H9 (cell line): ENCODE measurements at regions not wholly inside any gene's neighbourhood (a gene's known extent, or its start where the extent isn't known, plus 50 kb on each side); places are given as distances from the start of the nearest gene placed in this dataset.

Experiments
- DNase-seq: peaks from one replicate; pipeline ENCODE4 v3.0.0-alpha.2; 2017
- H2AFZ ChIP-seq: one replicate; pipeline ENCODE4 v1.6.1; 2013; ENCODE audit warnings: mild to moderate bottlenecking, low read length, control low read depth, moderate library complexity
- H2AK5ac ChIP-seq: 2 replicates; pipeline ENCODE4 v1.6.1; 2013; ENCODE audit warnings: low read length, control low read depth, mixed read lengths; ENCODE audit not compliant: insufficient read length
- H2BK120ac ChIP-seq: one replicate; pipeline ENCODE4 v1.6.1; 2013; ENCODE audit warnings: low read depth, mild to moderate bottlenecking, low read length, control low read depth, inconsistent platforms; ENCODE audit not compliant: poor library complexity, severe bottlenecking
- H2BK12ac ChIP-seq: 2 replicates; pipeline ENCODE4 v1.6.1; 2013; ENCODE audit warnings: low read length, control low read depth, mixed read lengths, low read depth; ENCODE audit not compliant: insufficient read length
- H2BK15ac ChIP-seq: 2 replicates; pipeline ENCODE4 v1.6.1; 2013; ENCODE audit warnings: low read depth, low read length, control low read depth
- H2BK20ac ChIP-seq: one replicate; pipeline ENCODE4 v1.6.1; 2013; ENCODE audit warnings: low read depth, mild to moderate bottlenecking, low read length, control low read depth, inconsistent platforms; ENCODE audit not compliant: poor library complexity, severe bottlenecking
- H2BK5ac ChIP-seq: 2 replicates; pipeline ENCODE4 v1.6.1; 2013; ENCODE audit warnings: low read length, control low read depth, mixed read lengths; ENCODE audit not compliant: insufficient read length
- H3K14ac ChIP-seq: 2 replicates; pipeline ENCODE4 v1.6.1; 2013; ENCODE audit warnings: low read length, control low read depth; ENCODE audit not compliant: insufficient read depth
- H3K18ac ChIP-seq: 2 replicates; pipeline ENCODE4 v1.6.1; 2013; ENCODE audit warnings: low read depth, mild to moderate bottlenecking, mixed read lengths, low read length, control low read depth; ENCODE audit not compliant: insufficient read length
- H3K23ac ChIP-seq: 2 replicates; pipeline ENCODE4 v1.6.1; 2013; ENCODE audit warnings: low read length, control low read depth, mixed read lengths, low read depth; ENCODE audit not compliant: insufficient read length
- H3K23me2 ChIP-seq: 2 replicates; pipeline ENCODE4 v1.6.1; 2013; ENCODE audit warnings: low read depth, mild to moderate bottlenecking, mixed read lengths, low read length, control low read depth; ENCODE audit not compliant: insufficient read length, poor library complexity, severe bottlenecking
- H3K27ac ChIP-seq: 2 replicates; pipeline ENCODE4 v1.5.1; 2013; ENCODE audit warnings: low read length, control low read depth, mixed read lengths, low read depth; ENCODE audit not compliant: insufficient read length
- H3K27me3 ChIP-seq: 2 replicates; pipeline ENCODE4 v1.6.1; 2013; ENCODE audit warnings: low read length, control low read depth, inconsistent platforms; ENCODE audit not compliant: insufficient read depth
- H3K4ac ChIP-seq: 2 replicates; pipeline ENCODE4 v1.6.1; 2013; ENCODE audit warnings: low read depth, mild to moderate bottlenecking, control low read depth, inconsistent platforms, low read length, moderate library complexity
- H3K4me1 ChIP-seq: 2 replicates; pipeline ENCODE4 v1.6.1; 2013; ENCODE audit warnings: low read length, control low read depth, inconsistent platforms; ENCODE audit not compliant: insufficient read depth
- H3K4me2 ChIP-seq: 2 replicates; pipeline ENCODE4 v1.6.1; 2013; ENCODE audit warnings: low read length, control low read depth, mixed read lengths; ENCODE audit not compliant: insufficient read length, insufficient read depth
- H3K56ac ChIP-seq: 2 replicates; pipeline ENCODE4 v1.6.1; 2013; ENCODE audit warnings: low read depth, mild to moderate bottlenecking, mixed read lengths, low read length, control low read depth; ENCODE audit not compliant: insufficient read length
- H3K79me1 ChIP-seq: 2 replicates; pipeline ENCODE4 v1.6.1; 2013; ENCODE audit warnings: low read depth, mild to moderate bottlenecking, moderate library complexity, low read length, control low read depth, inconsistent platforms; ENCODE audit not compliant: insufficient read depth, poor library complexity, severe bottlenecking
- H3K79me2 ChIP-seq: 2 replicates; pipeline ENCODE4 v1.6.1; 2013; ENCODE audit warnings: low read length, control low read depth, inconsistent platforms; ENCODE audit not compliant: insufficient read depth
- H3K9ac ChIP-seq: 2 replicates; pipeline ENCODE4 v1.6.1; 2013; ENCODE audit warnings: low read length, control low read depth, mixed read lengths; ENCODE audit not compliant: insufficient read length; ENCODE audit errors: extremely low read depth
- H3K9me3 ChIP-seq: one replicate; pipeline ENCODE4 v1.6.1; 2013; ENCODE audit warnings: low read depth, low read length, inconsistent platforms; ENCODE audit not compliant: control insufficient read depth
- H3T11ph ChIP-seq: one replicate; pipeline ENCODE4 v1.6.1; 2013; ENCODE audit warnings: mild to moderate bottlenecking, low read length, control low read depth, inconsistent platforms
- H4K20me1 ChIP-seq: one replicate; pipeline ENCODE4 v1.6.1; 2013; ENCODE audit not compliant: control insufficient read depth, insufficient read length, insufficient read depth
- H4K5ac ChIP-seq: 2 replicates; pipeline ENCODE4 v1.6.1; 2013; ENCODE audit warnings: low read depth, mild to moderate bottlenecking, mixed read lengths, low read length, control low read depth; ENCODE audit not compliant: insufficient read length
- H4K8ac ChIP-seq: replicated peaks from 2 replicates; pipeline ENCODE4 v1.6.1; 2013; ENCODE audit warnings: low read length, control low read depth, mixed read lengths, low read depth; ENCODE audit not compliant: insufficient read length
- H4K91ac ChIP-seq: 2 replicates; pipeline ENCODE4 v1.6.1; 2013; ENCODE audit warnings: low read depth, mild to moderate bottlenecking, moderate library complexity, mixed read lengths, low read length, control low read depth; ENCODE audit not compliant: insufficient read length
- H3K27ac Mint-ChIP-seq, 3 experiments: 2 replicates in 2 of 3; 3 replicates in 1 of 3; pipeline ENCODE4 v1.8.0; 2020 to 2021; ENCODE audit warnings: mixed read lengths in 3 of 3, mild to moderate bottlenecking in 1 of 3, moderate library complexity in 1 of 3
- H3K27me3 Mint-ChIP-seq: 2 replicates; pipeline ENCODE4 v1.8.0; 2021; ENCODE audit warnings: low read depth, mild to moderate bottlenecking, moderate library complexity, mixed read lengths
- H3K36me3 Mint-ChIP-seq, 3 experiments: 2 replicates in 2 of 3; 3 replicates in 1 of 3; pipeline ENCODE4 v1.8.0; 2020 to 2021; ENCODE audit warnings: low read depth in 3 of 3, mixed read lengths in 3 of 3; ENCODE audit not compliant: insufficient read depth in 1 of 3
- H3K4me1 Mint-ChIP-seq, 2 experiments: 2 replicates each; pipeline ENCODE4 v1.8.0; 2020; ENCODE audit warnings: mixed read lengths in 2 of 2
- H3K4me3 Mint-ChIP-seq, 2 experiments: 2 replicates in 1 of 2; 3 replicates in 1 of 2; pipeline ENCODE4 v1.8.0; 2020 to 2021; ENCODE audit warnings: mild to moderate bottlenecking in 2 of 2, mixed read lengths in 2 of 2, moderate library complexity in 1 of 2
- H3K9me3 Mint-ChIP-seq, 2 experiments: 2 replicates in 1 of 2; 3 replicates in 1 of 2; pipeline ENCODE4 v1.8.0; 2020; ENCODE audit warnings: mild to moderate bottlenecking in 2 of 2, mixed read lengths in 2 of 2, moderate library complexity in 1 of 2
- CTCF ChIP-seq: fragments of 200-600 bp; sonication (generic); conservative IDR thresholded peaks from 3 replicates; pipeline ENCODE4 v1.8.0; 2021; ENCODE audit warnings: antibody characterized with exemption, mild to moderate bottlenecking

GRCh38 chr6:73901986-73902385 lies 206.0 kb downstream of the CD109 start:
- Histone ChIP-seq H3K18ac (no peak overlapping the region), H3K27me3 (no peaks in the 10 kb centered on the region), H3K56ac (no peak overlapping the region), H3K4me1 (no peaks in the 10 kb centered on the region), H2BK20ac (no peak overlapping the region), H2AFZ (no peak overlapping the region), H3K4me2 (no peak overlapping the region), H3K9ac (no peak overlapping the region), H4K8ac (no peak overlapping the region), H4K91ac (no peak overlapping the region), H3K4ac (no peak overlapping the region), H3T11ph (no peak overlapping the region), H4K5ac (no peak overlapping the region), H2AK5ac (no peak overlapping the region), H3K14ac (no peak overlapping the region), H3K79me2 (no peaks in the 10 kb centered on the region), H3K23ac (no peak overlapping the region), H3K79me1 (no peaks in the 10 kb centered on the region), H2BK15ac (no peak overlapping the region), H3K9me3 (no peaks in the 10 kb centered on the region), H3K23me2 (no peaks in the 10 kb centered on the region), H3K27ac (no peak overlapping the region), H2BK5ac (no peak overlapping the region), H2BK120ac (no peak overlapping the region), H2BK12ac (no peak overlapping the region), H4K20me1 (no peaks in the 10 kb centered on the region)
- TF ChIP-seq CTCF, result no peak
- Mint-ChIP-seq H3K27me3 (no peaks in the 10 kb centered on the region), H3K4me1 (no peaks in the 10 kb centered on the region), H3K36me3 (peaks cover 5 to 15% (median 7%) of the 10 kb centered on the region in 3 experiments; a peak in 5 of 7 replicates), H3K9me3 (peaks cover 25 to 27% of the 10 kb centered on the region in 2 experiments), H3K27ac (no peak overlapping the region), H3K4me3 (no peak overlapping the region)
- DNase-seq, result no peak
